GM18507 (cell line): ENCODE measurements at regions not wholly inside any gene's neighbourhood (a gene's known extent, or its start where the extent isn't known, plus 50 kb on each side); places are given as distances from the start of the nearest gene placed in this dataset.

Experiments used
- DNase-seq: peaks from one replicate; pipeline ENCODE4 v3.0.0; 2011; ENCODE audit warnings: low read depth; ENCODE audit not compliant: insufficient read length; ENCODE audit errors: extremely low spot score
- FAIRE-seq: peaks from 2 replicates; lab custom pipeline; 2011; peaks lifted over from hg19 to GRCh38; lab: Jason Lieb, UNC

GRCh38 chr2:54387059-54387991 lies 68.8 kb upstream of the SPTBN1 start:
- DNase-seq (no peak), FAIRE-seq (peak; percentile 76)

GRCh38 chr2:54388076-54388475 lies 68.1 kb upstream of the SPTBN1 start:
- no peak for DNase-seq
- FAIRE-seq = no peak

GRCh38 chr2:54392555-54393324 lies 63.4 kb upstream of the SPTBN1 start:
- FAIRE-seq = no peak
- DNase-seq = no peak

- peak; percentile 84 for FAIRE-seq
Measured at GRCh38 chr2:54394392-54394791, 61.7 kb upstream of the SPTBN1 start.

GRCh38 chr2:54396107-54396506 lies 60.0 kb upstream of the SPTBN1 start:
- DNase-seq = no peak
- FAIRE-seq = no peak

More at GRCh38 chr2:54394392-54394791, 61.7 kb upstream of the SPTBN1 start:
- DNase-seq = no peak

- no peak for FAIRE-seq
- no peak for DNase-seq
Measured at GRCh38 chr2:54396798-54397197, 59.3 kb upstream of the SPTBN1 start.

GRCh38 chr2:54397426-54397825 lies 58.7 kb upstream of the SPTBN1 start:
- no peak for DNase-seq
- no peak for FAIRE-seq

- FAIRE-seq (no peak), DNase-seq (no peak)
Measured at GRCh38 chr2:54401554-54401953, 54.6 kb upstream of the SPTBN1 start.

- no peak for FAIRE-seq
- DNase-seq = no peak
Measured at GRCh38 chr2:54402350-54402749, 53.8 kb upstream of the SPTBN1 start.

- FAIRE-seq (no peak), DNase-seq (no peak)
Measured at GRCh38 chr2:54403512-54404238, 52.5 kb upstream of the SPTBN1 start.

GRCh38 chr2:54404270-54404669 lies 51.9 kb upstream of the SPTBN1 start:
- FAIRE-seq = no peak
- DNase-seq = no peak

- DNase-seq (no peak), FAIRE-seq (no peak)
Measured at GRCh38 chr2:54406031-54406430, 50.1 kb upstream of the SPTBN1 start.
